SHP77 treated with DMSO at 0.1 percent for 48 hours (cell line): ENCODE measurements at regions not wholly inside any gene's neighbourhood (a gene's known extent, or its start where the extent isn't known, plus 50 kb on each side); places are given as distances from the start of the nearest gene placed in this dataset.

ENCODE experiments used
- DNase-seq: peaks from one replicate; lab custom pipeline; 2025; lab: John Stamatoyannopoulos, UW

DNA sequence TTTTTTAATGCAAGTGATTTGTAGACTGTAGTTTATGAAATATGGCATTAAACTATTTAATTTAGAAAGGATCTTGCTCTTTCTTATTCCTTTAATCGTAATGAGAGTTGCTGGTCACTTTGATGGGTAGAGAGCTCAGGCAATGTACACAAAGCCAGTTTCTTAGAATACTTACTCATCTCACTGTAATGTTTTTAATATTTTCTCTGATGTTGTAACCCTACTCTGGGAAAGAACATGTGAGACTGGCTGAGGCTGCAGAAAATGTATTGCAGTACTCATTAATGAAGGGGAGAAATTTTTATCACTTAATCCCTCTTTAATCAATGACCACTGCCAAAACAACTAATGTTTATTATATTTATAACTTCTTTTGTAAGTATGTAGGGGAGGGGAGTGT, 479.4 kb upstream of the KCNMB2 start:
- no peak for DNase-seq

DNA sequence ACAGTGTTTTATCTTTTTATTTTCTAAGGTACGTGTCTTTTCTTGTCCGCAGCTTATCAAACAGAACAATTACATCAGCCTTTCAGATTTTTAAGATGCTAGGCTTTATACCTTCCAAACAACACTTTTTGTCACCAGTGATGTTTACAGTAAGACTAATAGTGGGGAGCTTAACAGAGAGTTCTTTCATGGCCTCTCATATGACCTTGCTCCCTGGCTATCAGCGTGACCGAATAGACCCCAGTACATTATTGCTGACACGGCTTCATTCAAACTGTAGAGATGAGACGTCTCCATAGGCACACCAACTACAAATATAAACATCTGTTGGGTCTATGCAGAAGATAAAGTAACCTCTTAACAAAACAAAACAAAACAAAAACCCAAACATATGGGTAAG, 477.6 kb upstream of the KCNMB2 start:
- DNase-seq = no peak

GRCh38 chr3:178059119-178059518, 477.1 kb upstream of the KCNMB2 start:
- DNase-seq = no peak

DNA sequence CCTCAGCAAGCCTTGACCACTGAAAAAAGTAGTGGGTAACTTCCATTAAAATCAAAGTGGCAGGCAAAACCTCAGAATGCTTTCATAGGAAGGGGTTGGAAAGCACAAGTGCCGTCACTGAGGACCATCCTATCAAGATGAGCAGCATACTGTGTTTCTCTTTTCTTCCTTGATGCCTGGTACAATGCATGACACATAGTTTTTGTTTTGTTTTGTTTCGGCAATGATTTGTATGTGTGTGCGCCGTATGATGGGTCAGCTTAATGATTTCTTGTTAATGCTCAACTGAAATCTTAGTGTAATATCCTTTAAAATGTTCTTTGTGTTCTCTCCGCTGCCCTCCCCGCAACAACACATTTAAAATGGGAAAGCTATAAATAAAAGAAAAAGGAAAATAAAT, 476.4 kb upstream of the KCNMB2 start:
- no peak for DNase-seq

DNA sequence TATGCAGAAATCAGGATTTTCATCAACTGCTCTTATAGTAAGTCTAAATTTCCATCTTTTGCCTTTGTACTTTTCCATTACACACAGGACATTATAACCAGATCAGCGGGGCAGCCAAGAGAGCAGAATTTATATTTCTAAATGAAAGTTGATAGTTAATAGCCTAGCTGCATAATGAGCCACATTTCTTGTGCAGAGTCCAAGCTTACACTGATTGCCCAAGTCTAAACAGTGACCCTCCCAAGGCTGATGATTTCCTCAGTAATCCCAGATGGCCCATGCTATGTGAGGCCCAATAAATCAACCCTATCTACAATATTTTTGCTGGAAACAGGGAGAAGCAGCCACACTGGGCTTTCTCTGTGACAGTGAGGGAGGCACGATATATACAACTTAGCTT, 475.8 kb upstream of the KCNMB2 start:
- DNase-seq = no peak

DNA sequence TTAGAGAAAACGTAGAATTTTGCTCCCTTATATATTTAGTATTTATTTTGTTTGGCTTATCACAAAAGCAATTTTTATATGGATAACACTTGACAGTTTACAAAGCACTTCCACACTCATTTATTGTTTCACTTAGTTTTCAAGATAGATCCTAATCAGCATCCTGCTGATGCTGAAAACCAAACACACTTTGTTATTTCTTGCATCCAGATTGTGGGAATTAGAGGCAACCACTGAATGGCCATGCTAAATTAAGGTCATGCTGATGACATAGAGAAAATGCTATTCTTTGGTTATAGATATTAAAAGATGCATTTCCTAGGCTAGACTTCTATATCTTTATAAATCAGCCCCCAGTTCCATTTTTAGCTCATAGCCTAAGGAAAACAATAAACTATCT, 474.1 kb upstream of the KCNMB2 start:
- DNase-seq = no peak

GRCh38 chr3:178063461-178063860, 472.8 kb upstream of the KCNMB2 start:
- no peak for DNase-seq

DNA sequence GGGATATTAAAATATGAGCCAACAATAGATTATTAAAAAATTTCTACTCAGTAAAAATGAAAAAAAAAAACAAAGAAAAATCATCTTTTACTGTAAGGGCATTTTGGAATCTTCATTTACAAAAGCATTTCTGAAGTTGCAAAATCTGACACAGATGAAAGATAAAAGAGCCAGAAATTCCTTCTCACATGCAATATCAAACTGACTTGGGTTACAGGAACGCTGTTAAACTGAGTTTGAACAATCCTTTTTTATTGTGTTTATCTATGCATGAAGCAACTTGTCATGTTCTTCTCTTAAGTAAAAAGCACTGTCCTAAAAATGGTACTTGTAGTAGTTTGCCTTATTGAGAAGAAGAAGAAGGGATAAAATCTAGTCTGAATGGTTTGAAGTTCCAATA, 468.5 kb upstream of the KCNMB2 start:
- DNase-seq = no peak

GRCh38 chr3:178072391-178073305, 463.6 kb upstream of the KCNMB2 start:
- no peak for DNase-seq

GRCh38 chr3:178073366-178073765, 462.9 kb upstream of the KCNMB2 start:
- DNase-seq = no peak

GRCh38 chr3:178075344-178075743, 460.9 kb upstream of the KCNMB2 start:
- no peak for DNase-seq

GRCh38 chr3:178078953-178079352, 457.3 kb upstream of the KCNMB2 start:
- DNase-seq = no peak

DNA sequence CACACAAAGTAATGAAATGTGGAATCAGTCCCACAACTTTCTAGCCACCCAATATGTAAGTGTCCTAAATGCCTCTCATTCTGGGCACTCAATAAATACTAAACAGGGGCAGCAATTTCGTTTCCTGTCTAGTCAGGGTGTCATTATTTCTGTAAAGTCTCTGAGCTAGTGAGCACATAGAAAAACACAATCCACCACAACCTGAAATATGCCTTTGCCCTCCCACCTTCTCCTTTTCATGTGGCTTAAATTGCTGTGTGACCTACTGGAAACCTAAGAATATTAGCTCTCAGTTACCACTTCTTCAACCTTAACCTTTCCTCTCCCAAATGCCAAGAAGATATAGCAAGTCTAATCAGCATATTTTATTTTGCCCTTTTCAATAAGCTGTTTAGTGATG, 456.3 kb upstream of the KCNMB2 start:
- DNase-seq = no peak

DNA sequence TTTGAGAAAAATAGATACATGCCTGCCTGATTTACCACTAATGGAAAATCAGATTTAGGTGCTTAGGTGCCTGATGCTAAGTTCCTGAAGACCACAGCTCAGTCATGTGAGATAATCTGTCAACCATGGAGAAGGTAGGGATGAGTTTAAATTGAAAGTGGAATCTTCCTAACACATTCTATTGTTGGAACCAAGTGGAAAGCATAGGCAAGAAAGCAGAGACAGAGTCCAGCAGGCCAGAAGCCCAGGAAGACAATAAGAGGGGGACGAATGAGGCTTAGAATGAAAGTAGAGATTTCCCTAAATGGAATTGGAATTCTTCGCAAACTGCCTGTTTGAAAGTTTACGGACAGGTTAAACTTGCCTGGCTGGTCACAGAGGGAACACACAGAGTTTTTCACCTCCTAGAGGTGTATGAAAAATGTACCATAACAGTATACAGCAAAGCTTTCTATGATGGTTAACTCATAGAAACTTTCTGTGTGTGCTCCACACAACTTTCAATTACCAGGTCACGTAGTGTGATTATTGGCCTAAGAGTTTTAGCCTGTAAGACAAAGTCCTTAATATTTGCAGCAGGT, 453.8 kb upstream of the KCNMB2 start:
- DNase-seq = no peak

GRCh38 chr3:178083906-178084866, 452.1 kb upstream of the KCNMB2 start:
- DNase-seq = peak; percentile 62

GRCh38 chr3:178084938-178085816, 451.1 kb upstream of the KCNMB2 start:
- DNase-seq = peak; percentile 84

- DNase-seq = no peak
Measured at GRCh38 chr3:178085817-178086123, 450.5 kb upstream of the KCNMB2 start.

GRCh38 chr3:178086144-178086825, 450.0 kb upstream of the KCNMB2 start:
- DNase-seq = no peak

DNA sequence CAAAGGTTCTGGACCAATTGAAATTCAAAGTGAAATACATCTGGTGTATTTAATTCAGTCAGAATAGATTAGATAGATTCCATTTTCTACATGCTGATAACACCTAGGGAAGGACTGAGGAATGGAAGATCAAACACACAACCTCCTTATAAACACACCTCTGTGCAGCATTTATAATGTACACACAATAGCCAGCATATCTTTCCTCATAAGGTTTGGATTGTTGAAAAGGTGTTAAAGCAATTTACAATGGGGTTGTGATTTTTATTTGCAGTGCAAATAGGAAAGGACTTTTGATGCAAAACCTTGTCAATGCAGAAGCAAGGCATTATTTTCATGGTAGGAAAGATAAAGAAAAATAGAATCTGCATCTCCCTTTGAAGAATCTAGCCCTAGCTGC, 448.9 kb upstream of the KCNMB2 start:
- no peak for DNase-seq

DNA sequence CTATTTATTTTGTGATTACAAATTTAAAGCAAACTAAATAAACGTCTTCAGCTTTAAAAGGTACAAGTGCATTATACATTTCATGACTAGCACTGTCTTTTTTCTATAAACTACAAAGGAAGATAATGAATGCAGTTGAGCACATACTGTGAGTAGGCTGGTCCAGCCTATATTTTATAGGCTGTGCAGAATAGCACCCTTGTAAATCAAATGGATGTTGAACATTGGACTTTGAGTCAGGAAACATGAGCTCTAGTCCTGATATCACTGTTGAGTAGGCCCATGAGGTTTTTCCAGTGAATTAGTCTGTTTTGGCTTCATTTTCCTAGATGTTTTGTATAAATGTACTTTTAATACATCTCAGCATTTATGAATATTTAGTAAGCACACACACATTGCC, 447.3 kb upstream of the KCNMB2 start:
- DNase-seq = no peak

DNA sequence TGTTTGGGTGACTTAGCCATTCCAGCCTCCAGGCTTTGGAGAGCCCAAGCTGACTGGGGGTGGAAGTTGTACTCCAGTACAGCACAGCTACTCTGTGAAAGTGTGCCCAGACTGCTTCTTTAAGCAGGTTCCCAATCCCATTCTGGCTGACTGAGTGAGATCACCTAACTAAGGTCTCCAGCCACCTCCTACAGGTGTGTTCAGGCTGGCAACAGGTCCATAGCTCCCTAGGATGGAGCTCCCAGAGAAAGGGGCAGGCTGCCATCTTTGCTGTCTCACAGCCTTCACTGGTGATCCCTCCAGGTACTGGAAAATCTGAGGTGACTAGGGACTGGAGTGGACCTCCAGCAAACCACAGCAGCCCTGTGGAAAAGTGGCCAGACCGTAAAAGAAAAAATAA, 445.3 kb upstream of the KCNMB2 start:
- no peak for DNase-seq
